MCF 10A (cell line): ENCODE measurements at regions not wholly inside any gene's neighbourhood (a gene's known extent, or its start where the extent isn't known, plus 50 kb on each side); places are given as distances from the start of the nearest gene placed in this dataset.

Source experiments
- BruUV-seq: library from RNA; stranded (reverse); fragments of 400-500 nt; replicated peaks from 2 replicates; lab custom pipeline; 2021; lab: Mats Ljungman, UMichigan
- CTCF ChIA-PET: fragments of 300-600 bp; sonication (Branson Sonifier 250); formaldehyde crosslinking; extraction: SDS; loops from one replicate; lab custom pipeline; 2021; ENCODE audit warnings: antibody characterized with exemption, inconsistent platforms; lab: Yijun Ruan, JAX
- POLR2A ChIA-PET: fragments of 300-600, 350-650 bp; sonication (Branson Sonifier 250); formaldehyde crosslinking; extraction: SDS; loops from one replicate; lab custom pipeline; 2020; ENCODE audit warnings: antibody characterized with exemption, inconsistent platforms; lab: Yijun Ruan, JAX
- DNase-seq: peaks from one replicate; pipeline ENCODE4 v3.0.0-alpha.2; 2018; ENCODE audit not compliant: unreplicated experiment
- H3K27ac Mint-ChIP-seq: one replicate; pipeline ENCODE4 v1.8.0; 2022; ENCODE audit warnings: mild to moderate bottlenecking, low read depth, mixed read lengths; ENCODE audit not compliant: unreplicated experiment
- H3K27me3 Mint-ChIP-seq: one replicate; pipeline ENCODE4 v1.8.0; 2022; ENCODE audit warnings: mixed read lengths; ENCODE audit not compliant: insufficient read depth, unreplicated experiment
- H3K36me3 Mint-ChIP-seq: one replicate; pipeline ENCODE4 v1.8.0; 2022; ENCODE audit warnings: mild to moderate bottlenecking, moderate library complexity, mixed read lengths; ENCODE audit not compliant: insufficient read depth, unreplicated experiment
- H3K4me1 Mint-ChIP-seq: one replicate; pipeline ENCODE4 v1.8.0; 2022; ENCODE audit warnings: mixed read lengths; ENCODE audit not compliant: insufficient read depth, unreplicated experiment
- H3K4me3 Mint-ChIP-seq: one replicate; pipeline ENCODE4 v1.8.0; 2022; ENCODE audit warnings: mild to moderate bottlenecking, moderate library complexity, mixed read lengths; ENCODE audit not compliant: unreplicated experiment
- H3K9me3 Mint-ChIP-seq: one replicate; pipeline ENCODE4 v1.8.0; 2022; ENCODE audit warnings: mixed read lengths; ENCODE audit not compliant: unreplicated experiment
- CTCF ChIP-seq: fragments of 200-600 bp; IDR thresholded peaks from one replicate; pipeline ENCODE4 v1.8.0; 2022; ENCODE audit warnings: antibody characterized with exemption, mild to moderate bottlenecking; ENCODE audit not compliant: unreplicated experiment
- intact Hi-C: fragments of 100-400 bp; cut with micrococcal nuclease; formaldehyde crosslinking; loops from 2 replicates; pipeline ENCODE4 v1.14.1; 2022

GRCh38 chr1:29523576-29523975 is 287.3 kb downstream of the PTPRU start:
- Mint-ChIP-seq H3K4me3 (no peak overlapping the region), H3K4me1 (no peaks in the 10 kb centered on the region), H3K9me3 (peaks cover 2% of the 10 kb centered on the region), H3K27ac (no peak overlapping the region), H3K27me3 (peaks cover 42% of the 10 kb centered on the region), H3K36me3 (no peaks in the 10 kb centered on the region)
- no peak for TF ChIP-seq CTCF
- intact Hi-C loops, result no loop called here
- POLR2A ChIA-PET, result no interaction called here
- no TSS peak for BruUV-seq
- no peak for DNase-seq
- CTCF ChIA-PET, result no interaction called here

GRCh38 chr1:29523136-29523535 is 286.8 kb downstream of the PTPRU start:
- no peaks in the 10 kb centered on the region for H3K4me1 Mint-ChIP-seq

GRCh38 chr1:29521811-29522580 is 285.7 kb downstream of the PTPRU start:
- BruUV-seq, result no TSS peak
- H3K27me3 Mint-ChIP-seq, result peaks cover 41% of the 10 kb centered on the region
- POLR2A ChIA-PET, result no interaction called here

More at GRCh38 chr1:29523136-29523535, 286.8 kb downstream of the PTPRU start:
- TF ChIP-seq CTCF, result no peak
- Mint-ChIP-seq H3K27ac (no peak overlapping the region), H3K4me3 (no peak overlapping the region), H3K27me3 (peaks cover 46% of the 10 kb centered on the region), H3K9me3 (no peaks in the 10 kb centered on the region), H3K36me3 (no peaks in the 10 kb centered on the region)
- no peak for DNase-seq
- no TSS peak for BruUV-seq
- intact Hi-C loops, result no loop called here
- CTCF ChIA-PET, result no interaction called here
- POLR2A ChIA-PET, result no interaction called here

GRCh38 chr1:29521438-29521715 is 285.1 kb downstream of the PTPRU start:
- Mint-ChIP-seq H3K4me1 (no peaks in the 10 kb centered on the region), H3K9me3 (no peaks in the 10 kb centered on the region), H3K27ac (no peak overlapping the region), H3K27me3 (peaks cover 35% of the 10 kb centered on the region), H3K36me3 (no peaks in the 10 kb centered on the region), H3K4me3 (no peak overlapping the region)
- TF ChIP-seq CTCF, result no peak
- DNase-seq, result no peak
- CTCF ChIA-PET, result no interaction called here
- intact Hi-C loops, result no loop called here
- POLR2A ChIA-PET, result no interaction called here
- no TSS peak for BruUV-seq

More at GRCh38 chr1:29521811-29522580, 285.7 kb downstream of the PTPRU start:
- Mint-ChIP-seq H3K9me3 (no peaks in the 10 kb centered on the region), H3K4me1 (no peaks in the 10 kb centered on the region), H3K27ac (no peak overlapping the region), H3K4me3 (no peak overlapping the region), H3K36me3 (no peaks in the 10 kb centered on the region)
- intact Hi-C loops, result no loop called here
- no peak for TF ChIP-seq CTCF
- no peak for DNase-seq
- CTCF ChIA-PET, result no interaction called here
